Uterus (tissue), 2 donors: ENCODE measurements at regions not wholly inside any gene's neighbourhood (a gene's known extent, or its start where the extent isn't known, plus 50 kb on each side); places are given as distances from the start of the nearest gene placed in this dataset.

ENCODE experiments used
- CTCF ChIP-seq, 4 experiments: fragments of 200-600 bp in 2 of 4; fragments of 450-650 bp in 2 of 4; sonication (generic) in 2 of 4; IDR thresholded peaks; one replicate each; pipeline ENCODE4 v1.5.1; 2016 to 2019; ENCODE audit warnings: antibody characterized with exemption in 4 of 4, mild to moderate bottlenecking in 2 of 4, moderate library complexity in 1 of 4
- POLR2A ChIP-seq, 2 donors: fragments of 450-650 bp; IDR thresholded peaks; one replicate each; pipeline ENCODE4 v1.6.1; 2016; ENCODE audit warnings: antibody characterized with exemption in 2 of 2, mild to moderate bottlenecking in 1 of 2, moderate library complexity in 1 of 2

GRCh38 chr9:72431036-72431435 is 66.0 kb upstream of the ZFAND5 start:
- TF ChIP-seq CTCF (IDR thresholded peaks at IDR 0.05) (no peak), POLR2A (IDR thresholded peaks at IDR 0.05) (no peak)
